ENCODE measurements at regions not wholly inside any gene's neighbourhood (a gene's known extent, or its start where the extent isn't known, plus 50 kb on each side); places are given as distances from the start of the nearest gene placed in this dataset.

DNA sequence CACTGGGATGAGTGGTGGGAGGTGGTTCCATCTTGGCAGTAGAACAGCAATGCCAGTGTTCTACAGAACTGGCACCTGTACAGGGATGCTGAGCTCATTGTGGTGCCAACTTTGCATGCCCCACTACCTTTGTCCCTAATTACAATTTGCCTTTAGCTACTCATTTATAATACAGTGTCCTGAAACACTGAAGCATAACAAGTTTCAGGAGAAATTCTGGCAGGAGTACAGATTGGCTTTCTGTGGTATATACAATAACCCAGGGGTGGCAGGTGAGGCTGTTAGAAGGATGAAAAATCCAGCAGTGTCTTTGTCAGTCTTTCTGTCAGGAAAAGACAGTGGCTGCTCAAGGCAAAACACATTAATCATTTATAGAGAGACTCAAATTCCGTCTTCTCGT lies 240.3 kb downstream of the FAM76B start:
- no peak for DNase-seq

DNA sequence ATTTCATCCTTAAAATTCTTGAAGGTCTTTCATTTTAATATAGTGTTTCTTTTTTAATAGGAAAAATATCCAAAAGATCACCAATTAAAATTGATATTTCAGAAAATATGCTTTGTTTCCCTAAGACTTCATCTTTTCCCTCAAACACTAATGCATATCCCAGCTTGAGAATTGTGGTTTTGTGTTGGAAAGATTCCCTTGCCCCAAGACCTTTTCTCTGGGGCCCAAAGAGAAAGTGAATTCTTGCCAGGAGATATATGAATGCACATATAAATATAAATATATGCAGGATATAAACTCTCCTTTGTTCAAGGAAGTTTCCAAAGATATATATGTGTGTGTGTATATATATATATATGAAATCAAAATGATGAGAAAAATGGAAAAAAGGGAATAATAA lies 241.2 kb downstream of the FAM76B start:
- no peak for DNase-seq

DNA sequence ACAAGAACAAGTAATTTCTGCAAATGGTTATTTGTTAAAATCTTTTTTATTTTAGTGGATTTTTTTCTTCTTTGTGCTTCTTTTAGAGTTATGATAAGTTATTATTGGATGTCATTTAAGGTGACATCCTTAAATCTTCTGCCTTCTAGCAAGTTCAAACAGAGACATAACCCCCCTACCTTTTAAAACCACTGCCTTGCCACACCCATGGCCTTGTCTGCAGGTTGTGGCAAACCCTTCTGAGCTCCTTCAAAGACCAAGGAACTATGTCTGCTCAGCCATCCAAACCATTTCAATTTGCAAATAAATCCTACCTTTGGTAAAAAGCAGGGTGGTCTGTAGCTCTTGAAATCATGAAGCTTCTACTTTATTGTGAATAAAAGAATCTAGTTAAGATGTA lies 241.6 kb downstream of the FAM76B start:
- DNase-seq = no peak

DNA sequence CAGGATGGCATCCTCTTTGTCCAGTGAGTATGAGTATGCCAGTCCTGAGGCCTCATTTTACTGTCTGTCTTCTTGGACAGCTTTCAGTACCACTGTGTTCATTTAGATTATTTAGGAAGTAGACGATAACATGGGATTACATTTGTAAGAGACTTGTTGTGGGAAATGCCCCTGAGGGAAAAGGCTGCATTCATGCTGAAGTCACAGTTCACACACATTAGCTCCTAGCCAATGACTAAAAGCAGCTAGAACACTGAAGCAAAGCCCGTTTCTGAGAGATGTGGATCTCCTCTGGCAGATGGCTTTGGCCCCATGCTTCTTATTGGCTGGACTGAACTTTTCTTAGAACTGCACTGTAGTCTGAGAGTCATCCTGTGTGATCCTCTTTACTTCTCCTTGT lies 242.4 kb downstream of the FAM76B start:
- DNase-seq = no peak

- no peak for DNase-seq
Measured at GRCh38 chr11:95545116-95545875, 244.3 kb downstream of the FAM76B start.

DNA sequence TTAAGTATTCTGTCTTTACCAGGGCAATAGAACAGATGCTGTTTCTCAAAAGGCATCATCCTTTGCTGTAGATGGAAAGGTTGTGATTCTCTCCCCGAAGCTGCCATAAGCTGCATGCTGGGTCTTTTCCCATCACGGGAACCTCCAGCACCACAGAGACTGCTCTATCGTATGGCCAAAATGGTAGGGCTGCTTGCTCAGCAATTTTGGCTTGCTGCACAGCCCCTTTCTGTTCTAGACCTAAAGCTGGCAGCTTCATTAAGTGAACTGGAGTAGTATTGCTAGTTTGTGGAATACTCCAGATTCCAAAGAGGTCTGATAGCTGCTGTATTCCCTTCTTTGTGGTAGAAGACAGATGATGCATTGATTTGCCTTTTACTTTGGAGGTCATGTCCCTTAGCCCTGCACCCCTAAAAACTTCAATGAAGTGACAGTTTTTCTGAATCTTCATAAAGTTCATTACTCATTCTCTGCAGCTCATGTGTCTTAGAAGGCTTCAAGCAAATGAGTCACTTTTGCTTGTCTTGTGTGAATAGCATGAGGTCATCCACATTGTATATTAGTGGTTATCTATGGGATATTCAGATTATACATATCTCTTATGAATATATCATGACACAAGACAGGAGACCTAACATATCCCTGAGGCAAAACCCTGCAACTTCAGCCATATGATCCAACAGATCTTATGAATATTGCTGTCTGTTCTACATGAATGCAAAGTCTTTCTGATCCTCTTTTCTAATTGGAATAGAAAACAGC lies 245.3 kb downstream of the FAM76B start:
- no peak for DNase-seq

GRCh38 chr11:95542868-95543551 lies 246.6 kb downstream of the FAM76B start:
- no peak for DNase-seq

GRCh38 chr11:95541715-95542114 lies 247.9 kb downstream of the FAM76B start:
- DNase-seq = no peak

DNA sequence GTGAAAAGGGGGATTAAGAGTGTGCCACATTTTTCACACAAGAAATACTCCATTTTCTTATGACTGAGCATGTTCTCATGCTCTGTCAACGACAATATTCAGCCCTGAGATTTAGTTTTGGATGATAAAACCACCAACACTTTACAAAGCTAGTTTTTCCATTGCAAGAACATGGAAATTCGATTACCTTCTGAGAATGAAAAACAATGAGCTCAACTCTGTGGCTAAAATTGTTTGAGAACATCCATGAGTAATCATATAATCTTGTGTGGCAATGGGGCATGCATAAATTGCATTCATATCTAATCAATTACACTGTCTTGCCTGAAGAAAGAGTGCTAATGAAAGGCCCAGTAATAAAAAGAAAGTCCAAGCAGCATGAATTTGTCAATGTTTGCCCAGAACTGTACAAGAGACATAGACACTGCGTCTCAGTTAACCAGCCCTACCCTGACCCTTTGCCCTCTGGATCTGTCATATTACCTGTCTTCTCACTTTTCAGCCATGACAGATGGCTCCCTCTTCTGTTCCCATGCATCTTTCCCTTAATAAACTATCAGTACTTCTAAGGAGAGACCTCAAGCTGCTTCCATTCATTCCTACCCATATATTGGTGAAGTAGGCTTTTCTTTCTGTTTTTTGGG lies 253.4 kb downstream of the FAM76B start:
- no peak for DNase-seq

DNA sequence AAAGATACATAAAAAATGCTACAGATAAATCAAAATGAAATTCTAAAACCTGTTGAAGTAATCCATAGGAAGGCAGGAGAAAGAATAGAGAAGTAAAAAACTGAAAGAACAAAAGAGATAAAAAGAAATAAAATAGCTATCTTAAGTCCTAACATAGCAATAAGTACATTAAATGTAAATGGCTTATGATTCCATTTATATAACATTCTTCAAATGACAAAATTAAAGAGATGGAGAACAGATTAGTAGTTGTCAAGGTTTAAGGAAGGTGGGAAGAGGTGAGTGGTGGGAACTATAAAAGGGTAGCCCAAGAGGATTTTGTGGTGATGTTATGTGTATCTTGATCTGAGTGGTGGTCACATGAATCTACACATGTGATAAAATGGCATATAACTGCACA lies 254.8 kb downstream of the FAM76B start:
- no peak for DNase-seq

- no peak for DNase-seq
Measured at GRCh38 chr11:95534226-95534625, 255.4 kb downstream of the FAM76B start.

DNA sequence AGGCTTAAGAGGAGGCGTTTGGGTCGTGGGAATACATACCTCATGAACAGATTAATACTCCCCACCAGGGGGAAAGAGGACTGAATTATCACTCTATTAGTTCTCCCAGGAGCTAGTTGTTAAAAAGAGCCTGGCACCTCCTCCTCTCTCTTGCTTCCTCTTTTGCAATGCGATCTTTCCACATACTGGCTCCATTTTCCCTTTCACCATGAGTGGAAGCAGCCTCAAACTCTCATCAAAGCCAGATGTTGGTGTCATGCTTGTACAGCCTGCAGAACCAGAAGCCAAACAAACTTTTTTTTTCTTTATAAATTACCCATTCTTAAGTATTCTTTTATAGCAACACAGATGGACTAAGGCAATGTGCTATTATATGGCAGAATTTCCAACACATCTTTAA lies 258.5 kb downstream of the FAM76B start:
- DNase-seq = no peak

DNA sequence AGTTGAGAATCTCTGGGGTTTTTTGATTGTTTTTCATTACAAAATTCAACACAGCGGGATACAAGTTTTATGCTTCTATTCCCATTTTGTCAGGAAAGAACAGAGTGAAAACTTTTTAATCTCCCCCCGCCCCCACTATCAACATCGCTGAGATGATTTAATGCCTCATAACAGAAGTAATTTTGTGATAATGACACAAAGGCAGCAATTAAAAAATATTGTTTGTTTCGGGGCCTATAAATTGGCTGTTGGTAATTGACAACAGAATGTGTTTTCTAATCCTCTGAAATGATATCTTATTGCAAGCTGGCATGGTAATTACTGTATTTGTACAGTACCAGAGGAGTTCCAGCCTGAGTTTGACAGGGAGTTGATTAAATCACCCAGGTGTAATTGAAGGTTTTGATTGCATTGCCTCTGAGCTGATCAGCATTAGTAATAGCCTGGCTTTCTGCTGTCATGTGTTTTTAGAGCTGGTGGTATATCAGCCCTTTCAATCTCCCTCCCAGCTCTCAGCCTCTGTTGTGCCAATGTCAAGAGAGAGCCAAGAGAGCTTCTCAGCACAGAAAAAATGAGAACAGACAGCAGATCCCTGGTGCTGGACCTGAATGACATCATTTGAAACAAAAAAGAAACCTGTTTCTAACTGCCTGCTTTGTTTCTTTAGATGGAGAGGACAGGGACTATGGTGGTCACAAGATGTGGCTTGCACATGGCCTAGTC lies 265.1 kb downstream of the FAM76B start:
- DNase-seq = no peak

GRCh38 chr11:95522874-95523273 lies 266.7 kb downstream of the FAM76B start:
- no peak for DNase-seq

DNA sequence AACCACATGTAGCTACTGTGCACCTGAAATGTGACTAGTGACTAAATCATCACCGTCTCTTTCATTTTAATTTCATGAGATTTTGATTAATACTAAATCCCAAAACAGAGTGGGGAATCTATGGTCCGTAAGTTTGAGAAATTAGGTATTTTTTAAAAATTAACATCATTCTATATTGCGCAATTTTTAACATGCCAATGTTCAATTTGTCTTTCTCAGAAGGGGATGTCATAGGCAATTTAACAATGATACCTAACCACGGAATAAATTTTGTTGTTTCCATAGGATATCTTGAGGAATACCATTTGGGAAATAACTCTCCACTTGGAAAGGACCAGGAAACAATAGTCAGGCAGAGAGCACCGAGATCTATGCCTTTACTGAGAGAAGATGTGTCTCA lies 267.7 kb downstream of the FAM76B start:
- no peak for DNase-seq

GRCh38 chr11:95521133-95521542 lies 268.4 kb downstream of the FAM76B start:
- DNase-seq = no peak

DNA sequence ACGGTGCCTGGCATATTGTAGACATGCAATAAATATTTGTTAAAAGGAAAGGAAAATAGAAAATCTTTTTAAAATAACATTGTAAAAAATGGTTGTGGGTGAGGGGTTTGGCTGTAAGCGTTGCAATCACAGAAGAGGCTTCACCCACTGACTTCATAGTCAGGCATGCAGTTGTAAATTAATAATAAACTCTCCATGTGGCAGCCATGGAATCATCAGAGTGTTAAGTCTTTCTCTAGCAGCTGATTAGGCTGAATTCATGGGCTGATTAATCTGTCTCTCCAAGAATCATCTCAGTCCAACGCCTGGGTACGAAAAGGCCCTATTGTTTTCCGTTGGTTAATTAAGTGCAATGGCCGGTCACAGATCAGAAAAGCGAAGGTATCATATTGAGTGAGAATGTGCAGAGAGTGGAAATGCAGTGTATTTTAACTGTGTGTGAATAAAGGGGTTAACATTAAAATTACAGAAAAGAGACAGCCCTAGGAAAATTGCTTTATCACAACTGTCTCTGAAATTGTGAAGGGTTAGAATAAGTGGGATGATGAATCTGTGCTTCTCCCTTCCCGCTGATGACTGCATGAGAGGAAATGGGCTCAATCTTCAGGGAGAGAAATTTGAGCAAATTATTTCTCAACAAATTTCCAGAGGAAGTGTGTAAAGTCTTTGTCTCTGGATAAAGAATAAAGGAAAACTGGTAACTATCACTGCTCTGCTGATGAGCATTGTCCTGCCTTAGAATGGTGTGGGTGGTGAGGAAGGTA lies 269.0 kb downstream of the FAM76B start:
- DNase-seq = no peak

- DNase-seq = no peak
Measured at GRCh38 chr11:95519912-95520311, 269.7 kb downstream of the FAM76B start.

GRCh38 chr11:95517453-95517852 lies 272.1 kb downstream of the FAM76B start:
- DNase-seq = no peak

DNA sequence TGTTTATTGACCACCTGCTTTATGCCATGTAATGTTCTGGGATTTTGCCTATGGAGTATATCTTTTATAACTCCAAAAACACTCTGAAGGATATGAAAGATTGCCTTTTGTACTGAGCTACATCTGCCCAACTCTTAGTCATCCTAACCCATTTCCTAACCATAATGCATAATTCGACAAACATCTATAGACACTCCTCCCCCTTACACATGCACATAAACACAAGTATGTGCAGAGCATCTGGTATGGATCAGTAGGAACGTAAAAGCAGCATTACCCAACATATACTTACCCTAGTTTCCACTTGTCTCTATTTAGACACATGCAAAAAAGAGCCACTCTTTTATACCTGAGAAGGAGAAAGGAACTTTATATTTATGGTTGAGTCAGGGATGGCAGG lies 272.8 kb downstream of the FAM76B start:
- DNase-seq = no peak

DNA sequence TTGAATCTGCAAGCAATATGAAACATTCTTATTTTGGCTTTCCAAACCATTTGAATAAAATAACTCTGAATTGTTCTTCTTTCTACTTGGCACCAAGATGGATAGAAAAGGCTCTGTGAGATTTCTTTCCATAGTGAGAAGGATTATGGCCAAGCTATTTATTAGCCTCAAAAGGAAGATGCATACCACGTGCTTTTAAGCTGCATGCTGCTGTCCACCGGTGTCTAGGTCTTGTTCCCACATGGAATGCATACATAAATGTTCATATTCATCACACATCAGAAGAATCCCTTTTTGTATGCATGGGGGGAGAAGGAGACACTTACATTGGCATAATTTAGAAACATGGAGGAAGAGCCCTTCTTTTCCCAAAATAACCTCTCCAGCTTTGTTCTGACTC lies 273.4 kb downstream of the FAM76B start:
- no peak for DNase-seq

All from left kidney (tissue), 1 donor.